Lower leg skin (tissue), 3 donors: ENCODE measurements at regions not wholly inside any gene's neighbourhood (a gene's known extent, or its start where the extent isn't known, plus 50 kb on each side); places are given as distances from the start of the nearest gene placed in this dataset.

Experiments
- POLR2A ChIP-seq, 2 donors: fragments of 450-650 bp; IDR thresholded peaks; one replicate each; pipeline ENCODE4 v1.6.1; 2016 to 2017; ENCODE audit warnings: antibody characterized with exemption in 2 of 2, mild to moderate bottlenecking in 1 of 2, moderate library complexity in 1 of 2
- TF ChIP-seq, protein P1 (sequence below), 3 donors: fragments of 450-650 bp; IDR thresholded peaks; one replicate each; pipeline ENCODE4 v1.5.1; 2016; ENCODE audit warnings: antibody characterized with exemption in 3 of 3, mild to moderate bottlenecking in 3 of 3, moderate library complexity in 2 of 3

DNA sequence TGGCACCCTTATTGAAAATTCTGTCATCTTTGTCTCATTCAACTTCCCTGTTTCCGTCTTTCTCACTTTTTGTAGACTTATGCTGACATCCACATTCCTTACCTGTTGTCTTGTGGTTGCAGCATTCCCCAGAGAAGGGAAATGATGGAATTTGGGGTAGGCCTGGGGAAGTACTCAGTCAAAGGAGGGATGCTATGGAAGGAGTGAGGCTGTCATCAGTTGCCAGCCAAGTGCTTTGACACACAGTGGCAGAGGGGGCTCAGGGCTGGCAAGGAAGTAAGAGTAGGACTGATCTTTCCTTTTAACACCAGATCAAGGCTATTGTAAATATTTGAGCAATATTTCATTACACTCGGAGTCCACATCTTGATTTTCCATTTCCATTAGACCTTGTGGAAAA is 64.4 kb downstream of the RPLP1 start:
- TF ChIP-seq, protein P1, sequence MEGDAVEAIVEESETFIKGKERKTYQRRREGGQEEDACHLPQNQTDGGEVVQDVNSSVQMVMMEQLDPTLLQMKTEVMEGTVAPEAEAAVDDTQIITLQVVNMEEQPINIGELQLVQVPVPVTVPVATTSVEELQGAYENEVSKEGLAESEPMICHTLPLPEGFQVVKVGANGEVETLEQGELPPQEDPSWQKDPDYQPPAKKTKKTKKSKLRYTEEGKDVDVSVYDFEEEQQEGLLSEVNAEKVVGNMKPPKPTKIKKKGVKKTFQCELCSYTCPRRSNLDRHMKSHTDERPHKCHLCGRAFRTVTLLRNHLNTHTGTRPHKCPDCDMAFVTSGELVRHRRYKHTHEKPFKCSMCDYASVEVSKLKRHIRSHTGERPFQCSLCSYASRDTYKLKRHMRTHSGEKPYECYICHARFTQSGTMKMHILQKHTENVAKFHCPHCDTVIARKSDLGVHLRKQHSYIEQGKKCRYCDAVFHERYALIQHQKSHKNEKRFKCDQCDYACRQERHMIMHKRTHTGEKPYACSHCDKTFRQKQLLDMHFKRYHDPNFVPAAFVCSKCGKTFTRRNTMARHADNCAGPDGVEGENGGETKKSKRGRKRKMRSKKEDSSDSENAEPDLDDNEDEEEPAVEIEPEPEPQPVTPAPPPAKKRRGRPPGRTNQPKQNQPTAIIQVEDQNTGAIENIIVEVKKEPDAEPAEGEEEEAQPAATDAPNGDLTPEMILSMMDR (IDR thresholded peaks at IDR 0.05): no peak
- TF ChIP-seq POLR2A (IDR thresholded peaks at IDR 0.05): no peak
